Mesothelial cell of epicardium (in vitro differentiated cells): ENCODE measurements at regions not wholly inside any gene's neighbourhood (a gene's known extent, or its start where the extent isn't known, plus 50 kb on each side); places are given as distances from the start of the nearest gene placed in this dataset.
"Not testable (repeated sequence)": the region's sequence is repeated elsewhere in the genome, so short reads cannot be mapped to it uniquely, and the experiment has no call there.

ENCODE experiments used
- DNase-seq, 2 experiments: peaks; one replicate each; pipeline ENCODE4 v3.0.0; 2021; ENCODE audit warnings: low spot score in 2 of 2; ENCODE audit not compliant: unreplicated experiment in 2 of 2
- H3K27ac Mint-ChIP-seq: 2 replicates; pipeline ENCODE4 v1.8.0; 2021; ENCODE audit warnings: mixed read lengths
- H3K27me3 Mint-ChIP-seq: 2 replicates; pipeline ENCODE4 v1.8.0; 2021; ENCODE audit warnings: low read depth, mixed read lengths
- H3K36me3 Mint-ChIP-seq: 2 replicates; pipeline ENCODE4 v1.8.0; 2021; ENCODE audit warnings: mixed read lengths
- H3K4me1 Mint-ChIP-seq: 2 replicates; pipeline ENCODE4 v1.8.0; 2021; ENCODE audit warnings: mixed read lengths
- H3K4me3 Mint-ChIP-seq: 2 replicates; pipeline ENCODE4 v1.8.0; 2021; ENCODE audit warnings: mild to moderate bottlenecking, moderate library complexity, mixed read lengths
- H3K9me3 Mint-ChIP-seq: 2 replicates; pipeline ENCODE4 v1.8.0; 2021; ENCODE audit warnings: mixed read lengths
- CTCF ChIP-seq: fragments of 200-600 bp; sonication (generic); IDR thresholded peaks from one replicate; pipeline ENCODE4 v1.5.0; 2021; ENCODE audit warnings: antibody characterized with exemption; ENCODE audit not compliant: unreplicated experiment

- no peak overlapping the region for H3K27ac Mint-ChIP-seq
- H3K4me3 Mint-ChIP-seq = no peak overlapping the region
- H3K4me1 Mint-ChIP-seq = no peaks in the 10 kb centered on the region
- peaks cover 9% of the 10 kb centered on the region for H3K9me3 Mint-ChIP-seq
- H3K36me3 Mint-ChIP-seq = no peaks in the 10 kb centered on the region
- DNase-seq = no peak
- H3K27me3 Mint-ChIP-seq = peaks cover 22% of the 10 kb centered on the region
- TF ChIP-seq CTCF = no peak
These were observed 227.4 kb upstream of the PLPP4 start for GRCh38 chr10:120229641-120230040.

GRCh38 chr10:120239695-120240094 lies 217.3 kb upstream of the PLPP4 start:
- H3K27ac Mint-ChIP-seq, H3K27me3 Mint-ChIP-seq, H3K4me1 Mint-ChIP-seq, DNase-seq, H3K4me3 Mint-ChIP-seq, H3K9me3 Mint-ChIP-seq, H3K36me3 Mint-ChIP-seq: not testable (repeated sequence)

- no peak overlapping the region for H3K27ac Mint-ChIP-seq
- H3K36me3 Mint-ChIP-seq = no peaks in the 10 kb centered on the region
- DNase-seq = no peak
- no peak overlapping the region for H3K4me3 Mint-ChIP-seq
- no peaks in the 10 kb centered on the region for H3K4me1 Mint-ChIP-seq
- H3K9me3 Mint-ChIP-seq = peaks cover 7% of the 10 kb centered on the region
- TF ChIP-seq CTCF = no peak
- peaks cover 21% of the 10 kb centered on the region for H3K27me3 Mint-ChIP-seq
These were observed 205.1 kb upstream of the PLPP4 start for GRCh38 chr10:120251821-120252442.

- no peaks in the 10 kb centered on the region for H3K4me1 Mint-ChIP-seq
- no peak overlapping the region for H3K4me3 Mint-ChIP-seq
- peaks cover 7% of the 10 kb centered on the region for H3K9me3 Mint-ChIP-seq
- peaks cover 16% of the 10 kb centered on the region for H3K27me3 Mint-ChIP-seq
- no peaks in the 10 kb centered on the region for H3K36me3 Mint-ChIP-seq
- no peak for DNase-seq
- no peak overlapping the region for H3K27ac Mint-ChIP-seq
- TF ChIP-seq CTCF = no peak
These were observed 203.9 kb upstream of the PLPP4 start for GRCh38 chr10:120253131-120253530.

- H3K4me3 Mint-ChIP-seq = no peak overlapping the region
These were observed 196.6 kb upstream of the PLPP4 start for GRCh38 chr10:120260456-120260855.

More at GRCh38 chr10:120260456-120260855, 196.6 kb upstream of the PLPP4 start:
- Mint-ChIP-seq H3K4me1 (no peaks in the 10 kb centered on the region), H3K9me3 (peaks cover 7% of the 10 kb centered on the region), H3K27ac (no peak overlapping the region), H3K27me3 (peaks cover 37% of the 10 kb centered on the region), H3K36me3 (no peaks in the 10 kb centered on the region)
- no peak for DNase-seq
- TF ChIP-seq CTCF = no peak
